Thymus (tissue), 11 donors: ENCODE measurements at regions not wholly inside any gene's neighbourhood (a gene's known extent, or its start where the extent isn't known, plus 50 kb on each side); places are given as distances from the start of the nearest gene placed in this dataset.

Source experiments
- DNase-seq, 9 donors: peaks; one replicate each; pipeline ENCODE4 v3.0.0-alpha.2; 2013; ENCODE audit warnings: low spot score in 9 of 9, low read depth in 6 of 9, missing footprints in 1 of 9
- H3K27ac ChIP-seq, 2 donors: one replicate each; pipeline ENCODE4 v1.5.1; 2013; ENCODE audit warnings: control low read depth in 1 of 2, low read depth in 1 of 2, low read length in 1 of 2, mild to moderate bottlenecking in 1 of 2, moderate library complexity in 1 of 2
- H3K27me3 ChIP-seq, 2 donors: one replicate each; pipeline ENCODE4 v1.5.1; 2013; ENCODE audit warnings: low read length in 1 of 2; ENCODE audit not compliant: control insufficient read depth in 2 of 2, insufficient read depth in 1 of 2
- H3K36me3 ChIP-seq, 2 donors: one replicate each; pipeline ENCODE4 v1.5.1; 2013; ENCODE audit warnings: low read length in 1 of 2, mild to moderate bottlenecking in 1 of 2, moderate library complexity in 1 of 2; ENCODE audit not compliant: control insufficient read depth in 2 of 2, insufficient read depth in 2 of 2
- H3K4me1 ChIP-seq, 2 donors: one replicate each; pipeline ENCODE4 v1.5.1; 2013; ENCODE audit warnings: low read length in 2 of 2; ENCODE audit not compliant: control insufficient read depth in 2 of 2, insufficient read depth in 2 of 2
- H3K4me3 ChIP-seq, 2 donors: one replicate each; pipeline ENCODE4 v1.5.1; 2013; ENCODE audit warnings: low read length in 2 of 2, control low read depth in 1 of 2, mild to moderate bottlenecking in 1 of 2
- H3K9me3 ChIP-seq, 2 donors: one replicate each; pipeline ENCODE4 v1.5.1; 2013; ENCODE audit warnings: low read length in 1 of 2, mild to moderate bottlenecking in 1 of 2; ENCODE audit not compliant: control insufficient read depth in 2 of 2, insufficient read depth in 1 of 2
- WGBS: extraction: QIAGEN DNeasy Blood & Tissue Kit; methylation state at CpG from one replicate; pipeline ENCODE4 v1.1.7; 2013; 5-methylcytosine and 5-hydroxymethylcytosine counted together
- donor health status: healthy.

DNA sequence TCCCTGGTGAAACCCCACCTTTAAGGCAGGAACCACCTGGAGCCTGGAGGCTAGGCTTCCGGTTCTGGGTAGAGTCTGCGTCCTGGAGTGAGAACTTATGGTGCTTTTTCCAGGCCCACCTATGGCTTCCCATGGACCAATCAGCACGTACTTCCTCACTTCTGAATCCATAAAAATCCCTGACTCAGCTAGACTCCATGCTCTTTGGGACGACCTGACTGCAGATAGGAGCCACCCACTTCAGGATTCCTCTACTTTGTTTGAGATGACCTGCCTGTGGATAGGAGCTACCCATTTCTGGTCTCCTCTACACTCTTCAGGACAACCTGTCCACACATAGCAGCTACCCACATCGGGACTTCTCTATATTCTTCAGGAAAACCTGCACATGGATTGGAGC, 168.8 kb upstream of the IRX2 start:
- H3K27me3 ChIP-seq = no peaks in the 10 kb centered on the region
- H3K36me3 ChIP-seq = no peaks in the 10 kb centered on the region
- 90% methylated on average over 5 of the region's 5 CpGs for WGBS
- H3K9me3 ChIP-seq = peaks cover 3 to 26% of the 10 kb centered on the region in 2 donors
- no peak overlapping the region for H3K27ac ChIP-seq
- H3K4me3 ChIP-seq = no peak overlapping the region
- DNase-seq = no peak
- H3K4me1 ChIP-seq = no peaks in the 10 kb centered on the region

DNA sequence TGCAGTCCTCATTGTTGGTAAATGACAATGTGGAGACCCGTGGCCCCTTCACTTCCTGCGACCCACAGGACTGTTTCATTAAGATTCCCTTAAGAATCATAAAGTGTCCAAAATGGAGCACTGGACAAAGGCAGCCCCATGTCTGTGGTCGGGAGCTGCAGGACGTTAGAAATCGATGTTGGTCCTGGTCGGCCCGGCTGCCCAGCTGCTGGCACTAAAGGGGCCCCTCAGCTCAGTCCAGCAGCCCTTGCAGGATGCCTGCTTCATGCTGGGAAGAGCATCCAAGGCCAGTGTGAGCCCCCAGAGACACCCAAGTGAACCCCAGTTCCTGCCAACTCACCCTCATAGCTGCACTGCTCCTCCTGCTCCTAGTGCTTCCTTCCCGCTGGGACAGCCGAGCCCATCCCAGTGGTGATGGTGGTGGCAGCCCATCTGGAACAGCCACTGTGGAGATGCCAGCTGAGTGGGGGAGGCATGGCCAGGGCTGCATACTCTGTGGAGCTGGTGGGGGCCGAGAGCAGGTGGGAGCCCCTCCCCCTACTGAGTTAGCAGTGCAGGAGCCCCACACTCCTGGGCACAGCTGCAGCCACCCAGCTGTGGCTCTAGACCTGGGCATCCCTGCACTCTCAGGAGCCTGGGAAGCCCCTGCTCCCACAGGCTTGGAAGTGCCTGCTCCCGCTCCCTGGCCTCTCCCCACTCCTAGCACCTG, 168.0 kb upstream of the IRX2 start:
- 95% methylated on average over 11 of the region's 11 CpGs for WGBS
- H3K9me3 ChIP-seq = peaks cover 3 to 26% of the 10 kb centered on the region in 2 donors
- H3K36me3 ChIP-seq = no peaks in the 10 kb centered on the region
- no peak overlapping the region for H3K4me3 ChIP-seq
- no peak for DNase-seq
- H3K4me1 ChIP-seq = no peaks in the 10 kb centered on the region
- H3K27me3 ChIP-seq = no peaks in the 10 kb centered on the region
- H3K27ac ChIP-seq = no peak overlapping the region

DNA sequence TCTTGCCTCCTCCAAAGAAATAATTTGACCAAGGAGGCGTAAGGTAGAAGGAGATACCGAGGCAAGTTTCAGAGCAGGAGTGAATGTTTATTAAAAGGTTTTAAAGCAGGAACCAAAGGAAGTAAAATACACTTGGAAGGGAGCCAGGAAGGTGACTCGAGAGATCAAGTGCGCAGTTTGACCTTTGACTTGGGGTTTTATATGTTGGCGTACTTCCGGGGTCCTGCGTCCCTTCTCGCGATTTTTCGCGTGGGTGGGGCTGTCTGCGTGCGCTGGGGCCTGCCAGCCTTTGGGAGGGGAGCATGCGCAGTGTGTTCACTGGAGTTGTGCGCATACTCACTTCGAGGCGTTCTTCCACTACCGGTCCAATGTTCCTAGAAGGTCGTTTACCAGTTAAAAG, 166.0 kb upstream of the IRX2 start:
- no peak overlapping the region for H3K27ac ChIP-seq
- H3K4me1 ChIP-seq = no peaks in the 10 kb centered on the region
- H3K27me3 ChIP-seq = peaks cover 0 to 2% of the 10 kb centered on the region in 2 donors
- H3K4me3 ChIP-seq = no peak overlapping the region
- H3K36me3 ChIP-seq = no peaks in the 10 kb centered on the region
- 92% methylated on average over 19 of the region's 19 CpGs for WGBS
- H3K9me3 ChIP-seq = peaks cover 3 to 26% of the 10 kb centered on the region in 2 donors
- no peak for DNase-seq

DNA sequence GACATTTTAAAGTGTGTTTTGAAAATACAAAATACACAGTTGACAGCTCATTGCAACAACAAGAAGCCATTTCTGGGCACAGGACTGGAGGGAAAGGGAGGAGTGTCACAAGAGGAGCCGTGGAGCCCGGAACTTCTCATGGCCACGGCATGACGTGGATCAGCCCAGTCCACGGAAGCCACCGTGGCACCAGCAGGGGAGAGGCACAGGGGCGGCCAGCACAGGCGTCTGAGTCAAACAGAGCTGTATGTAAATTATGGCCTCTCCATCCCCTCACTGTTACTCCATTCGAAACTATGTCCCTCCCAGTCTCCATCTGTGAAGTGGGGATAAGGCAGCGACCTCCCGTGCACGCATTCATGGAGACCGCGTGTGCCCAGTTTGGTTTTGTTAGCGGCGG, 165.6 kb upstream of the IRX2 start:
- Histone ChIP-seq H3K4me1 (no peaks in the 10 kb centered on the region), H3K36me3 (no peaks in the 10 kb centered on the region), H3K27me3 (peaks cover 0 to 2% of the 10 kb centered on the region in 2 donors), H3K4me3 (no peak overlapping the region), H3K9me3 (peaks cover 3 to 25% of the 10 kb centered on the region in 2 donors), H3K27ac (no peak overlapping the region)
- no peak for DNase-seq
- WGBS = 95% methylated on average over 16 of the region's 16 CpGs

DNA sequence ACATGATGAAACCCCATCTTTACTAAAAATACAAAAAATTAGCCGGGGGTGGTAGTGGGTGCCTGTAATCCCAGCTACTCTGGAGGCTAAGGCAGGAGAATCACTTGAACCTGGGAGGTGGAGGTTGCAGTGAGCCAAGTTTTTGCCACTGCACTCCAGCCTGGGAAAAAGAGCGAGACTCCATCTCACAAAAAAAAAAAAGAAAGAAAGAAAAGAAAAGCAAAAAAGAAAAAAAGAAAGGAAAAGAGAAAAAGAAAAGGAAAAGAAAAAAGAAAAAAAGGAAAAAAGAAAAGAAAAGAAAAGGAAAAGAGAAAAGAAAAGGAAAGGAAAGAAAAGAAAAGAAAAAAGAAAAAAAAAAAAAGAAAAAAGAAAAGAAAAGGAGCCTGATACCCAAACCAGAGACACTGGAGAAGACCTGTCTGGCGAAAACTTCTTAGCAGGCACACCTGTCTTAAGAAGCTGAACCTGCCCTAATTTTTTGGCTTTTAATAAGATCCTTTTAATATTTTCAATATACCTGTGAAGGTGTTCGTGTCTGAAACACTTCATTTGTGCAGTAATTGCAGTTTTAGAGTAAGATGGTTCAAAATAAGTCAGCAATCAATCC, 164.7 kb upstream of the IRX2 start:
- H3K4me3 ChIP-seq = no peak overlapping the region
- H3K9me3 ChIP-seq = peaks cover 2 to 16% of the 10 kb centered on the region in 2 donors
- H3K27ac ChIP-seq = no peak overlapping the region
- peaks cover 0 to 2% of the 10 kb centered on the region in 2 donors for H3K27me3 ChIP-seq
- WGBS = 84% methylated on average over 4 of the region's 4 CpGs
- no peaks in the 10 kb centered on the region for H3K4me1 ChIP-seq
- H3K36me3 ChIP-seq = no peaks in the 10 kb centered on the region
- DNase-seq = no peak

DNA sequence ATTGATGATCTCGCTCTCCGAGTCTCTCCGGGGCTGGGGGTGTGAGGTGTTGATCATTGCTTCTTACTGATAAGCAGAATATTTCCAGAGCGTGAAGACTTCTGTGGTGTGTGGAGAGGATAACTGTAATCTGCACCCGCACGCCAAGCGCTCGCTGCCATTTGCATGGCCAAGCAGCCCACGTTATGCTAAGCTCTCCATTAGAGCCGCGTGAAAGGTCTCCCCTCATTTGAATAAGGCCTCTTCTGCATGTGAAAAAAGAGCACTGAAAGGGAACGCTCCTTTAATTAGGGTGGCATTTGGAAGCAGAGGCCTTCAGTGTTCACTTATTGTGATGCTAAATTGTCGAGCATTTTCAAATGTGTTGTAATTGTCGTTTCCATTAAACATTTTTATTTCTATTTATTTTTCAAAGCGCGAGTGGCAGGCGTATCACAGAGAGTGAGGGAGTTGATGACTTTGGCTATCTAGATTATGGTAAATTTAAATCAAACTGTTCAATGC, 163.6 kb upstream of the IRX2 start:
- WGBS = 26% methylated on average over 17 of the region's 17 CpGs
- H3K27me3 ChIP-seq = peaks cover 0 to 2% of the 10 kb centered on the region in 2 donors
- H3K27ac ChIP-seq = no peak overlapping the region
- no peaks in the 10 kb centered on the region for H3K4me1 ChIP-seq
- peaks cover 2 to 9% of the 10 kb centered on the region in 2 donors for H3K9me3 ChIP-seq
- H3K4me3 ChIP-seq = no peak overlapping the region
- DNase-seq = no peak
- H3K36me3 ChIP-seq = no peaks in the 10 kb centered on the region

DNA sequence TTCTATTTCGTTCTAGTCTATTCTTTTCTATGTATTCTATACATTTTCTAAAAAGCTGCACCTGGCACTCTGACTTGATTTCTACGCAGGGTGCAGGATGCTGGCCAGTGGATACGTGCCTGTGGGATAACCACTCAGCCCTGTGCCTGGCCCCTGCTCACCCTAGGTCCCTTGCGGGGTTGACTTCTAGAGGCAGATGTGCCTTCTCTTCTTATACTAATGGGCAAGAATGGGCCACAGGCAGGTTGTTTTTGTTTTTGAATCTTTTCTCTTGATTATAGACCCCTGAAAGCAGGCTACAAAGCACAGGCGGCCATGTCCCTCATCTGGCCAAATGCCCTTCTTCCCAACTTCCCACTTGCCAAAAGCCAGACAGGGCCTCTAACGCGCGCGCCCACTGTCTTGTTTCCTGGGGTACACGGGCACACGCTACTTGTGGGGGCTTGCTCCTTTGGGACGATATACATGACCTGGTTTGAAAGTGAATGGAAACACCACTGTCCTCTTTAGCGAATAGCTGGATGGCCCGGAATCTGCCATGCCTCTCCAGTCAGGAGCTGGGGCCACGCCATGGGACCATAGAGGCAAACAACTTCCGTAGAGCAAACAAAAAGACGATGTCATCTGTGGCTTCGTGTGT, 162.7 kb upstream of the IRX2 start:
- Histone ChIP-seq H3K27ac (no peak overlapping the region), H3K36me3 (no peaks in the 10 kb centered on the region), H3K4me3 (no peak overlapping the region), H3K4me1 (no peaks in the 10 kb centered on the region), H3K27me3 (peaks cover 0 to 2% of the 10 kb centered on the region in 2 donors), H3K9me3 (peaks cover 0 to under 1% of the 10 kb centered on the region in 2 donors)
- WGBS = 89% methylated on average over 18 of the region's 18 CpGs
- DNase-seq = no peak

DNA sequence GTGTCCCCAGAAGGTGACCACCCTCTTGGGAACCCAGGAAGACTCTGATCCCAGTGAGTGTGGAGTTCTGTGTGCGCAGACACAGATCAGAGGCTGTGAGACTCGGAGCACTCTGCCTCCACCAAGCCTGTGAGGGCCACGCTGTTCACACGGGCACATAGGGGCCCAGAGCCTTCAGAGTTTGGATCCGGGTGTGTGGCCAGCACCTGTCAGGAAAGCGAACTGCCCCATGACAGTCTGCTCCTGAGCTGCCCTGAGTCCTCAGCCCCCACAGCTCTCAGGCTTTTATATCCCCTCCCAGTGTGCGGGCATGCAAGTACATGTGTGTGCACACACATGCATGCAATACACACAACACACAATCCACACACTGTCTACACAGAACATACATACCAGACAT, 161.8 kb upstream of the IRX2 start:
- 95% methylated on average over 7 of the region's 7 CpGs for WGBS

DNA sequence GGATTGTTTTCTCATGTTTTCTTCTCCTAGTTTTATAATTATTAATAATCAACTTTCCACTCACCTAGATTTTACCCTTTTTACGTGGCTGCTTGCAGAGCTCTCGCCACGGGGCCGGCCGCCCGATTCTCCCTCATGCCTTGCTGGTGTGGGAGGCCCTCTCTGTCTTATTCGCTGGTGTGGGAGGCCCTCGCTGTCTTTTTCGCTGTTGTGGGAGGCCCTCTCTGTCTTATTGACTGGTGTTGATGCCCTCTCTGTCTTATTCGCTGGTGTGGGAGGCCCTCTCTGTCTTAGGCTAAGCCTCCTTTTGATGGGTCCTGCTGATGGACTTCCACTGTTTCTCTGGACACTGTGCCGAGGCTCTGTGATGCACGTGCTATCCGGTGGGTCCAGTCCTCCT, 161.3 kb upstream of the IRX2 start:
- Histone ChIP-seq H3K9me3 (no peaks in the 10 kb centered on the region), H3K27me3 (peaks cover 0 to 2% of the 10 kb centered on the region in 2 donors), H3K36me3 (no peaks in the 10 kb centered on the region), H3K4me3 (no peak overlapping the region), H3K4me1 (no peaks in the 10 kb centered on the region), H3K27ac (no peak overlapping the region)
- WGBS = 94% methylated on average over 13 of the region's 13 CpGs
- DNase-seq = no peak

More for the DNA sequence above, 161.8 kb upstream of the IRX2 start:
- Histone ChIP-seq H3K27ac (no peak overlapping the region), H3K36me3 (no peaks in the 10 kb centered on the region), H3K9me3 (no peaks in the 10 kb centered on the region), H3K4me1 (no peaks in the 10 kb centered on the region), H3K4me3 (no peak overlapping the region), H3K27me3 (peaks cover 0 to 2% of the 10 kb centered on the region in 2 donors)
- DNase-seq = no peak
